Uterus (tissue), 3 donors: ENCODE measurements at regions not wholly inside any gene's neighbourhood (a gene's known extent, or its start where the extent isn't known, plus 50 kb on each side); places are given as distances from the start of the nearest gene placed in this dataset.

Experiments used
- DNase-seq, 2 donors: peaks; one replicate each; pipeline ENCODE4 v3.0.0-alpha.2; 2019 to 2020
- H3K27ac ChIP-seq, 2 donors: fragments of 200-600 bp; sonication (generic); 1 replicate in 1 of 2; 2 replicates in 1 of 2; pipeline ENCODE4 v1.5.1; 2016 to 2018
- H3K27me3 ChIP-seq, 2 donors: fragments of 200-600 bp; sonication (generic); one replicate each; pipeline ENCODE4 v1.5.1; 2018 to 2019; ENCODE audit warnings: control low read depth in 1 of 2
- H3K36me3 ChIP-seq, 2 donors: fragments of 200-600 bp; sonication (generic); one replicate each; pipeline ENCODE4 v1.5.1; 2019; ENCODE audit warnings: control low read depth in 1 of 2
- H3K4me1 ChIP-seq, 2 donors: fragments of 200-600 bp; sonication (generic); one replicate each; pipeline ENCODE4 v1.5.1; 2018 to 2019; ENCODE audit warnings: control low read depth in 1 of 2
- H3K4me3 ChIP-seq, 2 donors: fragments of 200-600 bp; sonication (generic); 1 replicate in 1 of 2; 2 replicates in 1 of 2; pipeline ENCODE4 v1.5.1; 2018 to 2019; ENCODE audit warnings: mild to moderate bottlenecking in 1 of 2
- H3K9me3 ChIP-seq, 2 donors: fragments of 200-600 bp; sonication (generic); one replicate each; pipeline ENCODE4 v1.5.1; 2019; ENCODE audit warnings: control low read depth in 1 of 2
- POLR2A ChIP-seq, 2 donors: fragments of 450-650 bp; IDR thresholded peaks; one replicate each; pipeline ENCODE4 v1.6.1; 2016; ENCODE audit warnings: antibody characterized with exemption in 2 of 2, mild to moderate bottlenecking in 1 of 2, moderate library complexity in 1 of 2
- intact Hi-C: fragments of 100-400 bp; cut with DNase I; formaldehyde crosslinking; loops from one replicate; pipeline ENCODE4 v1.15.1; 2023; ENCODE audit warnings: low total_unique reads
- TF ChIP-seq, protein P1 (sequence below), 4 experiments: fragments of 200-600 bp in 2 of 4; fragments of 450-650 bp in 2 of 4; sonication (generic) in 2 of 4; IDR thresholded peaks; one replicate each; pipeline ENCODE4 v1.5.1; 2016 to 2019; ENCODE audit warnings: antibody characterized with exemption in 4 of 4, mild to moderate bottlenecking in 2 of 4, moderate library complexity in 1 of 4
- donor health status: DM: yes; HTN: yes; CAD: no.

DNA sequence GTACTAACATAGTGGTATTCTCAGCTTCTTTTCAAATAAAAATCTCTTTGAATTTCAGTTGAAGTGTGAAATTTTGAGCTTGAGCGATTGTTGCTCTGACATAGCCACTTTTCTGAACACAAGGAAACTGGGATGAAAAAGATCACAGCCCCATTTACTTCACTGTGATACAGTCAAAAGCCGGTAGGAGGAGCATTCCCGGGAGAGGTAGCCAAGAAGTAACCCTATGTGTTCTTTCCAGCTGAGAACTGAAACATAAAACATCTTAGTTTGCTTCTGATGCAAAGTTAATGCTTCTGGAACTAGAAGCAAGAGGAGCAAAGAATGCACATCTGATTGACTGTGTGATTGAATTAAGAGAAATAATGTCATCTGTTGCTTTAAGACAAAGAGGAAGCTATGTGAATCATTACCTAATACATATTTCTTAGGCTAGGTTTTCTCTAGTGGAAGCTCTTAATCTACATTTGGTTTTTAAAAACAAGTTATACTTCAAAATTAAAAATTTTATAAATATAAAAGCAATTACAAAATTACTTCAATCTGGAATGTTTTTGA is 88.3 kb upstream of the UNC5C start:
- no peak overlapping the region for H3K4me3 ChIP-seq
- H3K4me1 ChIP-seq, result no peaks in the 10 kb centered on the region
- no peak for TF ChIP-seq POLR2A (IDR thresholded peaks at IDR 0.05)
- TF ChIP-seq, protein P1, sequence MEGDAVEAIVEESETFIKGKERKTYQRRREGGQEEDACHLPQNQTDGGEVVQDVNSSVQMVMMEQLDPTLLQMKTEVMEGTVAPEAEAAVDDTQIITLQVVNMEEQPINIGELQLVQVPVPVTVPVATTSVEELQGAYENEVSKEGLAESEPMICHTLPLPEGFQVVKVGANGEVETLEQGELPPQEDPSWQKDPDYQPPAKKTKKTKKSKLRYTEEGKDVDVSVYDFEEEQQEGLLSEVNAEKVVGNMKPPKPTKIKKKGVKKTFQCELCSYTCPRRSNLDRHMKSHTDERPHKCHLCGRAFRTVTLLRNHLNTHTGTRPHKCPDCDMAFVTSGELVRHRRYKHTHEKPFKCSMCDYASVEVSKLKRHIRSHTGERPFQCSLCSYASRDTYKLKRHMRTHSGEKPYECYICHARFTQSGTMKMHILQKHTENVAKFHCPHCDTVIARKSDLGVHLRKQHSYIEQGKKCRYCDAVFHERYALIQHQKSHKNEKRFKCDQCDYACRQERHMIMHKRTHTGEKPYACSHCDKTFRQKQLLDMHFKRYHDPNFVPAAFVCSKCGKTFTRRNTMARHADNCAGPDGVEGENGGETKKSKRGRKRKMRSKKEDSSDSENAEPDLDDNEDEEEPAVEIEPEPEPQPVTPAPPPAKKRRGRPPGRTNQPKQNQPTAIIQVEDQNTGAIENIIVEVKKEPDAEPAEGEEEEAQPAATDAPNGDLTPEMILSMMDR (IDR thresholded peaks at IDR 0.05), result peak in 1 of 4 experiments; percentile 30
- H3K36me3 ChIP-seq, result no peaks in the 10 kb centered on the region
- no peak overlapping the region for H3K27ac ChIP-seq
- DNase-seq, result no peak
- intact Hi-C loops, result no loop called here
- no peaks in the 10 kb centered on the region for H3K27me3 ChIP-seq
- no peaks in the 10 kb centered on the region for H3K9me3 ChIP-seq

DNA sequence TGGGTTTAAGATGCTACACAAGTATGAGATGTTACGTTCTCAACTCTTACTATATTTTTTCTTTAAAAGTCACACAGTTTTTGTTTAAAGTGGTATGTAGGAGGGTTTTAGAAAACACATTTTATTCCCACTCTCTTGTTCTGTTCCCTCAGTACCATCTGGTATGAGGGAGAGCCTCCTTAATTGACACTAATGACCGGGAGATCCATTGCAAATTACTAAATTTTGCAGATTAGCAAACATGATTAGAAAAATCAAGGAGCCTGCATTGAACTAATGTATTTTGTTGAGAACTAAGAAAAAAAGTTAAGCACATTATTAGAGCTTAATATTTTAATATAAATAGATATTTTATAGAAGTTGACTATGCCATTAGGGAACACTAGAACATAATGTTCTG is 87.3 kb upstream of the UNC5C start:
- DNase-seq, result no peak
- no peaks in the 10 kb centered on the region for H3K36me3 ChIP-seq
- intact Hi-C loops, result no loop called here
- H3K9me3 ChIP-seq, result no peaks in the 10 kb centered on the region
- H3K4me1 ChIP-seq, result no peaks in the 10 kb centered on the region
- TF ChIP-seq, protein P1 (IDR thresholded peaks at IDR 0.05), result no peak
- TF ChIP-seq POLR2A (IDR thresholded peaks at IDR 0.05), result no peak
- no peak overlapping the region for H3K27ac ChIP-seq
- no peak overlapping the region for H3K4me3 ChIP-seq
- H3K27me3 ChIP-seq, result no peaks in the 10 kb centered on the region

DNA sequence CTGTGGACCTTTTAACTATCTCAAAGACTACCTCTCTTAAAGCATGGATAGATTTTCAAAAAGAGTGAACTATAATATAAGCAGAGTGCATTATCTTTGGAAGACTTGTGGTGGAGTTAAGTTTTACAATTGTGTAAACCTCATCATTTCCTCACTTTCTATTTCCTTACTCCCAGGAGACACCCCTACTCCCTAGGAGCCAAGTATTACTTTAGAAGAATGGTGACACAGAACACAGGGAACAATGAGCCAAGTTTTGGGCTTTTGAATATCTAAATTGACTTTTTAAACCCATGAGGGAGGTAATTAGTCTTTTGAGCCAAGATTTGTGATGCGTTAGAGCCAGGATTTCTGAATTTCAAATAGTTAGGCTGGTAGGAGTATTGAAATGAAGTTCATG is 78.9 kb upstream of the UNC5C start:
- H3K36me3 ChIP-seq, result no peaks in the 10 kb centered on the region
- no peak for DNase-seq
- H3K9me3 ChIP-seq, result no peaks in the 10 kb centered on the region
- no peak overlapping the region for H3K27ac ChIP-seq
- H3K4me1 ChIP-seq, result no peaks in the 10 kb centered on the region
- no peaks in the 10 kb centered on the region for H3K27me3 ChIP-seq
- no peak for TF ChIP-seq POLR2A (IDR thresholded peaks at IDR 0.05)
- TF ChIP-seq, protein P1 (IDR thresholded peaks at IDR 0.05), result no peak
- no peak overlapping the region for H3K4me3 ChIP-seq
- intact Hi-C loops, result no loop called here

- no peak overlapping the region for H3K4me3 ChIP-seq
- no peak for TF ChIP-seq POLR2A (IDR thresholded peaks at IDR 0.05)
- TF ChIP-seq, protein P1 (IDR thresholded peaks at IDR 0.05), result no peak
- H3K36me3 ChIP-seq, result no peaks in the 10 kb centered on the region
- H3K27ac ChIP-seq, result no peak overlapping the region
- no peaks in the 10 kb centered on the region for H3K9me3 ChIP-seq
- H3K27me3 ChIP-seq, result no peaks in the 10 kb centered on the region
- intact Hi-C loops, result no loop called here
- DNase-seq, result no peak
- no peaks in the 10 kb centered on the region for H3K4me1 ChIP-seq
Observed at GRCh38 chr4:95627024-95627605, 78.3 kb upstream of the UNC5C start.

DNA sequence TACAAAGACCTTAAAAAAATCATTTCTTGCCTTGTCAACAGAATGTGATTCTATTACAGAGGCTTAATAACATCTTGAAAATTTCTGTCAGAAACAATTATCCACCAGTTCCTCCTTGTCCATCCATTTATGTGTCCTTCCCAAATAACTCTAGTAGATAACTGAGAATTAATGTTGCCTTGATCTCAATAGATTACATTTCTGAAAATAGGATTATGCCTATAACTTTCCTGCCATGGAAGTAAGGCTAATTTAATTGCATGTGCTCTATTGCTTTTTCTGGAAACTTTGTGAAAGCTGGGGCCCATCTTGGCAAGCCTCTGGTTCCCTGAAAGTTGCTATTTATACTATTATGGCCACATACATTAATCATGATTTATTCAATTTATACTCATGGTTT is 76.2 kb upstream of the UNC5C start:
- Histone ChIP-seq H3K4me3 (no peak overlapping the region), H3K27me3 (no peaks in the 10 kb centered on the region), H3K4me1 (no peaks in the 10 kb centered on the region), H3K27ac (no peak overlapping the region), H3K36me3 (no peaks in the 10 kb centered on the region), H3K9me3 (no peaks in the 10 kb centered on the region)
- intact Hi-C loops, result no loop called here
- DNase-seq, result no peak
- TF ChIP-seq POLR2A (IDR thresholded peaks at IDR 0.05), result no peak
- TF ChIP-seq, protein P1 (IDR thresholded peaks at IDR 0.05), result no peak
